ENCODE measurements at regions not wholly inside any gene's neighbourhood (a gene's known extent, or its start where the extent isn't known, plus 50 kb on each side); places are given as distances from the start of the nearest gene placed in this dataset.

DNA sequence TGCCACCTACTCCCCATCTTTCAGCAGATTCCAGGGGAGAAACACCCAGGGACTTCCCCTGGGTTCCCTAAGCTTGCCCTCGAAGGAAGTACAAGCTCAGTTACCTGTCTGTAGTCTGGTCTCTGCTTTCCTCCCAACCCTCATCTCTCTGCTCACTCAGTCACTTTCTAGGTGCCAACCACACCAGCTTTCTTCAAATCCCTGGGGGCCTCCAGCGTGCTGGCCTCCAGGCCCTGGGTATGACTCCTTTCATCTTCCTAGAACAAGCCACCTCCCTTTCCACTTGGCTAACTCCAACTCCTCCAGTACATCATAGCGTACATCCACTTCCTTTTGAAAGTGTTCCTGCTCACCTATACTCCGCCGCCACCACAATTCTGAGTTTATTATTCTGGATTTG lies 222.6 kb downstream of the SNX18 start:
- TF ChIP-seq, protein P1, sequence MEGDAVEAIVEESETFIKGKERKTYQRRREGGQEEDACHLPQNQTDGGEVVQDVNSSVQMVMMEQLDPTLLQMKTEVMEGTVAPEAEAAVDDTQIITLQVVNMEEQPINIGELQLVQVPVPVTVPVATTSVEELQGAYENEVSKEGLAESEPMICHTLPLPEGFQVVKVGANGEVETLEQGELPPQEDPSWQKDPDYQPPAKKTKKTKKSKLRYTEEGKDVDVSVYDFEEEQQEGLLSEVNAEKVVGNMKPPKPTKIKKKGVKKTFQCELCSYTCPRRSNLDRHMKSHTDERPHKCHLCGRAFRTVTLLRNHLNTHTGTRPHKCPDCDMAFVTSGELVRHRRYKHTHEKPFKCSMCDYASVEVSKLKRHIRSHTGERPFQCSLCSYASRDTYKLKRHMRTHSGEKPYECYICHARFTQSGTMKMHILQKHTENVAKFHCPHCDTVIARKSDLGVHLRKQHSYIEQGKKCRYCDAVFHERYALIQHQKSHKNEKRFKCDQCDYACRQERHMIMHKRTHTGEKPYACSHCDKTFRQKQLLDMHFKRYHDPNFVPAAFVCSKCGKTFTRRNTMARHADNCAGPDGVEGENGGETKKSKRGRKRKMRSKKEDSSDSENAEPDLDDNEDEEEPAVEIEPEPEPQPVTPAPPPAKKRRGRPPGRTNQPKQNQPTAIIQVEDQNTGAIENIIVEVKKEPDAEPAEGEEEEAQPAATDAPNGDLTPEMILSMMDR (IDR thresholded peaks at IDR 0.05; ENCODE audit: low read depth, low read length): no peak
- no peak for TF ChIP-seq EZH2phosphoT487 (IDR thresholded peaks at IDR 0.05; ENCODE audit: low read depth)

Measured in OCI-LY3 (cell line).